ENCODE measurements at regions not wholly inside any gene's neighbourhood (a gene's known extent, or its start where the extent isn't known, plus 50 kb on each side); places are given as distances from the start of the nearest gene placed in this dataset.

- Mint-ChIP-seq H3K4me3 (no peak overlapping the region), H3K36me3 (no peaks in the 10 kb centered on the region), H3K27ac (no peak overlapping the region), H3K27me3 (ENCODE audit: low read depth in 3 of 3) (no peaks in the 10 kb centered on the region), H3K9me3 (peaks cover 0 to 11% (median 5%) of the 10 kb centered on the region in 7 donors), H3K4me1 (no peaks in the 10 kb centered on the region)
- TF ChIP-seq, protein P1, sequence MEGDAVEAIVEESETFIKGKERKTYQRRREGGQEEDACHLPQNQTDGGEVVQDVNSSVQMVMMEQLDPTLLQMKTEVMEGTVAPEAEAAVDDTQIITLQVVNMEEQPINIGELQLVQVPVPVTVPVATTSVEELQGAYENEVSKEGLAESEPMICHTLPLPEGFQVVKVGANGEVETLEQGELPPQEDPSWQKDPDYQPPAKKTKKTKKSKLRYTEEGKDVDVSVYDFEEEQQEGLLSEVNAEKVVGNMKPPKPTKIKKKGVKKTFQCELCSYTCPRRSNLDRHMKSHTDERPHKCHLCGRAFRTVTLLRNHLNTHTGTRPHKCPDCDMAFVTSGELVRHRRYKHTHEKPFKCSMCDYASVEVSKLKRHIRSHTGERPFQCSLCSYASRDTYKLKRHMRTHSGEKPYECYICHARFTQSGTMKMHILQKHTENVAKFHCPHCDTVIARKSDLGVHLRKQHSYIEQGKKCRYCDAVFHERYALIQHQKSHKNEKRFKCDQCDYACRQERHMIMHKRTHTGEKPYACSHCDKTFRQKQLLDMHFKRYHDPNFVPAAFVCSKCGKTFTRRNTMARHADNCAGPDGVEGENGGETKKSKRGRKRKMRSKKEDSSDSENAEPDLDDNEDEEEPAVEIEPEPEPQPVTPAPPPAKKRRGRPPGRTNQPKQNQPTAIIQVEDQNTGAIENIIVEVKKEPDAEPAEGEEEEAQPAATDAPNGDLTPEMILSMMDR (IDR thresholded peaks at IDR 0.05): no peak
- H3K4me1 ChIP-seq (ENCODE audit: control insufficient read depth in 1 of 2, insufficient read depth in 2 of 2, low read length in 2 of 2): no peaks in the 10 kb centered on the region
- no peak for DNase-seq
- no peak overlapping the region for H3K9ac ChIP-seq (ENCODE audit: insufficient read depth, low read length, poor library complexity, severe bottlenecking)
- H3K27me3 ChIP-seq (ENCODE audit: control insufficient read depth in 2 of 2, insufficient read depth in 2 of 2, low read length in 2 of 2): no peaks in the 10 kb centered on the region
- H2AFZ ChIP-seq (ENCODE audit: insufficient read depth, low read depth, low read length, poor library complexity, severe bottlenecking): no peak overlapping the region
- no peak overlapping the region for H3K4me3 ChIP-seq (replicated peaks in 1 of 3; ENCODE audit: low read depth in 2 of 3, low read length in 3 of 3)
- no CpG with 5 or more reads among the region's 1 CpG for WGBS (ENCODE audit: insufficient coverage)
- no peaks in the 10 kb centered on the region for H3K36me3 ChIP-seq (replicated peaks in 1 of 2; ENCODE audit: control insufficient read depth in 1 of 2, insufficient read depth in 2 of 2, low read length in 2 of 2)
- no peak overlapping the region for H3K4me2 ChIP-seq (replicated peaks; ENCODE audit: extremely low read depth, low read length, poor library complexity, severe bottlenecking)
- H3K79me2 ChIP-seq (ENCODE audit: insufficient read depth, low read length): no peaks in the 10 kb centered on the region
- H4K20me1 ChIP-seq (ENCODE audit: insufficient read depth, low read length): no peaks in the 10 kb centered on the region
- peaks cover 0 to 8% of the 10 kb centered on the region in 2 donors for H3K9me3 ChIP-seq (replicated peaks in 1 of 2; ENCODE audit: control insufficient read depth in 1 of 2, insufficient read depth in 1 of 2, low read length in 2 of 2)
- intact Hi-C loops (cut with micrococcal nuclease): no loop called here
- no peak overlapping the region for H3K27ac ChIP-seq (ENCODE audit: low read depth in 1 of 2, low read length in 2 of 2)
Observed at GRCh38 chr2:33704406-33704855, 105.3 kb upstream of the FAM98A start.

- Histone ChIP-seq H3K79me2 (ENCODE audit: insufficient read depth, low read length) (no peaks in the 10 kb centered on the region), H3K4me1 (ENCODE audit: control insufficient read depth in 1 of 2, insufficient read depth in 2 of 2, low read length in 2 of 2) (no peaks in the 10 kb centered on the region), H4K20me1 (ENCODE audit: insufficient read depth, low read length) (no peaks in the 10 kb centered on the region), H3K4me2 (replicated peaks; ENCODE audit: extremely low read depth, low read length, poor library complexity, severe bottlenecking) (no peak overlapping the region), H3K9ac (ENCODE audit: insufficient read depth, low read length, poor library complexity, severe bottlenecking) (no peak overlapping the region), H3K36me3 (replicated peaks in 1 of 2; ENCODE audit: control insufficient read depth in 1 of 2, insufficient read depth in 2 of 2, low read length in 2 of 2) (no peaks in the 10 kb centered on the region), H3K4me3 (replicated peaks in 1 of 3; ENCODE audit: low read depth in 2 of 3, low read length in 3 of 3) (no peak overlapping the region), H3K27me3 (ENCODE audit: control insufficient read depth in 2 of 2, insufficient read depth in 2 of 2, low read length in 2 of 2) (no peaks in the 10 kb centered on the region), H2AFZ (ENCODE audit: insufficient read depth, low read depth, low read length, poor library complexity, severe bottlenecking) (no peak overlapping the region), H3K27ac (ENCODE audit: low read depth in 1 of 2, low read length in 2 of 2) (no peak overlapping the region), H3K9me3 (replicated peaks in 1 of 2; ENCODE audit: control insufficient read depth in 1 of 2, insufficient read depth in 1 of 2, low read length in 2 of 2) (peaks cover 0 to 16% of the 10 kb centered on the region in 2 donors)
- no peak for DNase-seq
- Mint-ChIP-seq H3K9me3 (peaks cover 5 to 24% (median 18%) of the 10 kb centered on the region in 7 donors), H3K27ac (no peak overlapping the region), H3K4me3 (no peak overlapping the region), H3K36me3 (no peaks in the 10 kb centered on the region), H3K4me1 (no peaks in the 10 kb centered on the region), H3K27me3 (ENCODE audit: low read depth in 3 of 3) (no peaks in the 10 kb centered on the region)
- TF ChIP-seq, protein P1 (IDR thresholded peaks at IDR 0.05): no peak
- intact Hi-C loops (cut with micrococcal nuclease): no loop called here
Observed at GRCh38 chr2:33696234-33696633, 97.1 kb upstream of the FAM98A start.

Measured in CD14-positive monocyte (primary cell).